Breast epithelium (tissue), 4 donors: ENCODE measurements at regions not wholly inside any gene's neighbourhood (a gene's known extent, or its start where the extent isn't known, plus 50 kb on each side); places are given as distances from the start of the nearest gene placed in this dataset.
A peak's percentile ranks its signal among the peaks of the same experiment; 100 is the strongest.

Source experiments
- DNase-seq, 2 donors: peaks; one replicate each; pipeline ENCODE4 v3.0.0-alpha.2; 2019; ENCODE audit warnings: low spot score in 2 of 2
- H3K27ac ChIP-seq, 2 donors: fragments of 200-600 bp; sonication (generic) in 1 of 2; one replicate each; pipeline ENCODE4 v1.5.1; 2016 to 2019; ENCODE audit warnings: mild to moderate bottlenecking in 1 of 2
- H3K27me3 ChIP-seq, 2 donors: fragments of 200-600 bp; sonication (generic) in 1 of 2; one replicate each; pipeline versions ENCODE4 v1.5.1 to v1.6.0; 2017 to 2019; ENCODE audit warnings: control low read depth in 1 of 2, mild to moderate bottlenecking in 1 of 2
- H3K36me3 ChIP-seq: fragments of 200-600 bp; one replicate; pipeline ENCODE4 v1.5.1; 2019
- H3K4me1 ChIP-seq, 2 donors: fragments of 200-600 bp; sonication (generic); one replicate each; pipeline ENCODE4 v1.5.1; 2016 to 2019; ENCODE audit warnings: control low read depth in 1 of 2
- H3K4me3 ChIP-seq, 3 donors: fragments of 200-600 bp; sonication (generic); 1 replicate in 2 of 3; 2 replicates in 1 of 3; pipeline ENCODE4 v1.5.1; 2016 to 2019; ENCODE audit warnings: mild to moderate bottlenecking in 3 of 3, moderate library complexity in 2 of 3
- H3K9me3 ChIP-seq, 2 donors: fragments of 200-600 bp; sonication (generic) in 1 of 2; one replicate each; pipeline ENCODE4 v1.5.1; 2016 to 2019; ENCODE audit warnings: control low read depth in 1 of 2
- POLR2A ChIP-seq: fragments of 450-650 bp; IDR thresholded peaks from one replicate; pipeline ENCODE4 v1.6.1; 2016; ENCODE audit warnings: antibody characterized with exemption, mild to moderate bottlenecking, moderate library complexity
- POLR2AphosphoS5 ChIP-seq, 3 donors: sonication (generic); formaldehyde crosslinking; IDR thresholded peaks; one replicate each; pipeline ENCODE4 v1.6.1; 2017; ENCODE audit warnings: antibody characterized with exemption in 3 of 3
- intact Hi-C: fragments of 100-400 bp; cut with DNase I; formaldehyde crosslinking; loops from one replicate; pipeline ENCODE4 v1.15.1; 2023; ENCODE audit warnings: low total_unique reads
- TF ChIP-seq, protein P1 (sequence below), 3 donors: fragments of 450-650 bp; IDR thresholded peaks; one replicate each; pipeline ENCODE4 v1.5.1; 2016 to 2017; ENCODE audit warnings: antibody characterized with exemption in 3 of 3, mild to moderate bottlenecking in 3 of 3, moderate library complexity in 3 of 3

DNA sequence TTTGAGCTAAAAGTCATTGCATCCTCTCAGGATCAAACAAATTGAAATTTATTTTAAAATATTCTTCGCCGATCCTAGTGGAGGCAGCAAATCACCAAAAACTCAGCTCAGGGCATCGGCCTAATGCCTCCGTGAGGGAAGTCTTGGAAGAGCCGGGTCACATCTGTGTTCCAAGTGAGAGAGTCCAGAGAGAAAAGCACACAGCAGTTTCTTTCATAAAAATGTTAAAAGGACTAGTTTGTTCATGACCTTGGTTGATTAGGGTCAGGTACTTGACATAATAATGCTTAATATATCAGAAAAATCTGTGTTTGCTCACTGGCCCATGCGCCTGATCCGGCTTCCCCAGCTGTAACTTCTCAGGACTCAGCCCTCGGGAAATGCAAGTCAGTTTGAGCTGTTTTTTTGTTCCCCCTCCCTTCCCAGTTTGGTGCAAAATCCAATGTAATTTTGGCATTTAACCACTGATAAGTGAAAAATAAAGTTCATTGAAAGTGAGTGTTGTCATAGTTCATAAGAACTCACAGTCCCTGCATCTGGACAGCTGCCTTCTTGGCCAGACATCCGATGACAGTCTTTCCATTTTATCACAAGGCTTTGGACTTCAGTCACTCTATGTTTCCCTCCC lies 161.7 kb downstream of the CAND1 start:
- intact Hi-C loops, result no loop called here
- H3K9me3 ChIP-seq, result no peaks in the 10 kb centered on the region
- no peaks in the 10 kb centered on the region for H3K27me3 ChIP-seq
- no peaks in the 10 kb centered on the region for H3K4me1 ChIP-seq
- H3K27ac ChIP-seq, result peak overlapping the region in 1 of 2 donors; percentile 65
- no peak overlapping the region for H3K4me3 ChIP-seq
- H3K36me3 ChIP-seq, result no peaks in the 10 kb centered on the region
- TF ChIP-seq, protein P1, sequence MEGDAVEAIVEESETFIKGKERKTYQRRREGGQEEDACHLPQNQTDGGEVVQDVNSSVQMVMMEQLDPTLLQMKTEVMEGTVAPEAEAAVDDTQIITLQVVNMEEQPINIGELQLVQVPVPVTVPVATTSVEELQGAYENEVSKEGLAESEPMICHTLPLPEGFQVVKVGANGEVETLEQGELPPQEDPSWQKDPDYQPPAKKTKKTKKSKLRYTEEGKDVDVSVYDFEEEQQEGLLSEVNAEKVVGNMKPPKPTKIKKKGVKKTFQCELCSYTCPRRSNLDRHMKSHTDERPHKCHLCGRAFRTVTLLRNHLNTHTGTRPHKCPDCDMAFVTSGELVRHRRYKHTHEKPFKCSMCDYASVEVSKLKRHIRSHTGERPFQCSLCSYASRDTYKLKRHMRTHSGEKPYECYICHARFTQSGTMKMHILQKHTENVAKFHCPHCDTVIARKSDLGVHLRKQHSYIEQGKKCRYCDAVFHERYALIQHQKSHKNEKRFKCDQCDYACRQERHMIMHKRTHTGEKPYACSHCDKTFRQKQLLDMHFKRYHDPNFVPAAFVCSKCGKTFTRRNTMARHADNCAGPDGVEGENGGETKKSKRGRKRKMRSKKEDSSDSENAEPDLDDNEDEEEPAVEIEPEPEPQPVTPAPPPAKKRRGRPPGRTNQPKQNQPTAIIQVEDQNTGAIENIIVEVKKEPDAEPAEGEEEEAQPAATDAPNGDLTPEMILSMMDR (IDR thresholded peaks at IDR 0.05), result no peak
- TF ChIP-seq POLR2A (no peak), POLR2AphosphoS5 (IDR thresholded peaks at IDR 0.05) (no peak)
- DNase-seq, result no peak

DNA sequence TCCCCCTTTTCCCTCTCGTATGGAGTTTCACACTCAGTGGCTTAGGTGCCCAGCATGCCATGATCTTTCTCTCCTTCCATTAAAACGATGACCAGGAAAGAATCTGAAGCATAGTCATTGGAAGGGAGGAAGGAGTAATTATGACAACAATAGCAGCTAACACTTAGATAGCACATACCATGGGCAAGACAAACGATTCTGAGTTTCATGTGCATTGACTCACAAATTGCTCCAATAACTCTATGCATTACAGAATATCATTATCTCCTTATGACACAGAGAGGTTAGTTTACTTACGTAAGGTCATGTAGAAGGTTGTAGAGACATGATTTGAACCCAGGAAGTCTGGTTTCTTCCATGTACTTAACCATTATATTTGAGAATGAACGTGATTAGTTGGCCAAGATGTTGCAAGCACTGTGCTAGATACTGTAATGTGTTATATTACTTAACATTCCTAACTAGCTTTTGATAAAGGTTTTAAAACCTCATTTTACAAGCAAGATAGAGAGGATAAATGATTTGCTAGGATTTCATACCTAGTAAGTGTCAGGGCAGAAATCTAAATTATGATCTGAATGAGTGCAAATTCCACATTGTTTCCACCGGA lies 162.4 kb downstream of the CAND1 start:
- TF ChIP-seq POLR2AphosphoS5 (IDR thresholded peaks at IDR 0.05) (no peak), POLR2A (no peak)
- TF ChIP-seq, protein P1 (IDR thresholded peaks at IDR 0.05), result no peak
- DNase-seq, result no peak
- no peaks in the 10 kb centered on the region for H3K9me3 ChIP-seq
- intact Hi-C loops, result no loop called here
- H3K4me3 ChIP-seq, result no peak overlapping the region
- no peaks in the 10 kb centered on the region for H3K36me3 ChIP-seq
- H3K27ac ChIP-seq, result peak overlapping the region in 1 of 2 donors; percentile 65
- no peaks in the 10 kb centered on the region for H3K4me1 ChIP-seq
- no peaks in the 10 kb centered on the region for H3K27me3 ChIP-seq

DNA sequence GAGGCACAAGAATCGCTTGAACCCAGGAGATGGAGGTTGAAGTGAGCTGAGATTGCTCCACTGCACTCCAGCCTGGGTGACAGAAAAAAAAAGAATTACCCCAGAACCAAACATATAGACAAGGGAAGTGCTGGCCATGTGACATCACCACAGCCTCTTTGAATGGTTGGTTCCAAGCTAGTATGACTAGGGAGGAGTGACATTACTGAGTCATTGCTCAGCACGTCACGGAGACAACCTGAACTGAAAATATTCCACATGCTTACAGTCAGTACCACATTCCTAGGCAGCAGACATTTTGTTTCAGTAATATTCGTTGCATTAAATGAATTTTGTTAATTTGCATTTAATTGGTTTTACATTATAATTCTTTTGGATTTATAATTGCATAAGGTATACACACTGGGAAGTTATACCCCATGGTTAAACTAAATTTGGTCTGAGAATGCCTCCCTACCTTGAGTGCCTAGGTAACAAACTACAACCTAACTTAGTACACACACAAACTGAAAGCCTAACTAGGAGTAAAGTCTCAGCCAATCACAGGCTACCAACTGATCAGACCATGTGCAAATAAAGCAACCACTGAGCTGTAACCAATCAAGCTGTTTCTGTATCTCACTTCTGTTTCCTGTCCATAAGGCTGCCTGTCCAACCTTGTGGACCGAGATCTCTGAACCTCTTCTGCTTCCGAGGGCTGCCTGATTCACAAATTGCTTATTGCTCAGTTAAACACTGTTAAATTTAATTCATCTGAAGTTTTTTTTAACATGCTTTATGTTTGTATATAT lies 164.4 kb downstream of the CAND1 start:
- no peaks in the 10 kb centered on the region for H3K36me3 ChIP-seq
- H3K9me3 ChIP-seq, result no peaks in the 10 kb centered on the region
- H3K4me1 ChIP-seq, result no peaks in the 10 kb centered on the region
- TF ChIP-seq POLR2AphosphoS5 (IDR thresholded peaks at IDR 0.05) (no peak), POLR2A (no peak)
- TF ChIP-seq, protein P1 (IDR thresholded peaks at IDR 0.05), result no peak
- H3K4me3 ChIP-seq, result no peak overlapping the region
- intact Hi-C loops, result no loop called here
- DNase-seq, result no peak
- no peaks in the 10 kb centered on the region for H3K27me3 ChIP-seq
- peak overlapping the region in 1 of 2 donors; percentile 15 for H3K27ac ChIP-seq

DNA sequence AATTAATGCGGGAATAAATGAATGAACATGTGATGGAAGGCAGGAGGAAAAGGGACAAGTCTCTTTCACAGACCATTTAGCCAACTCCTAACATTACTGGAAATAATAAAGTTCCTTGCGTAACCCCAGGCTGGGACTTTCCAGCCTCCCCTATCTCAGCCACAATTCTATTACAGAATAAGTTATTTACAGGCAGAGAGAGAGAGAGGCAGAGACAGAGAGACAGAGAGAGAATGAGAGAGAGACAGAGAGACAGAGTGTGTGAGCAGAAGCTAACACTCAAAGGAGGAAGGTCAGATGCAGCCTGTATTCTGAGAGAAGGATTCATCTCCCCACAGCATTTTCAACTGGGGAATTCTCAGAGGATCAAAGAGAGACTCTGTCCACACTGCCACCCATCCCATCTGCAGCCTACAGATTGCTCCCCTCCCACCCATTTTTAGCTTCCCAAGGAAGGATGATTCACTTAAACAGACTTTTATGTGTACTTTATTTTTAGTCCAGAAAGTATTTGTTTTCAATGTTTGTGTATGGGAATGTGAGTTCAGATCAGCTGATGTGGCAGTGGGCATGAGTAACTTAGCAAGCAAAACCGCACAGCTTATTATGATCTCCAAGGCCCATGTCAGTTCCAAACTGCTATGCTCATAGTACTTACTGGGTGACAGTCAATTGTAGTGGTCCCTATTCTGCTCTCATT lies 165.7 kb downstream of the CAND1 start:
- Histone ChIP-seq H3K4me1 (no peaks in the 10 kb centered on the region), H3K27me3 (no peaks in the 10 kb centered on the region), H3K27ac (peak overlapping the region; percentile 37 to 50), H3K4me3 (no peak overlapping the region), H3K36me3 (no peaks in the 10 kb centered on the region), H3K9me3 (no peaks in the 10 kb centered on the region)
- no peak for DNase-seq
- TF ChIP-seq POLR2A (no peak), POLR2AphosphoS5 (IDR thresholded peaks at IDR 0.05) (no peak)
- TF ChIP-seq, protein P1 (IDR thresholded peaks at IDR 0.05), result no peak
- intact Hi-C loops, result no loop called here
